Keratinocyte (primary cell): ENCODE measurements at regions not wholly inside any gene's neighbourhood (a gene's known extent, or its start where the extent isn't known, plus 50 kb on each side); places are given as distances from the start of the nearest gene placed in this dataset.
"Not testable (repeated sequence)": the region's sequence is repeated elsewhere in the genome, so short reads cannot be mapped to it uniquely, and the experiment has no call there.

Experiments used
- CTCF ChIP-seq, 3 experiments: IDR thresholded peaks in 1 of 3; conservative IDR thresholded peaks in 1 of 3; optimal IDR thresholded peaks in 1 of 3; 2 replicates in 2 of 3; 3 replicates in 1 of 3; pipeline versions ENCODE3 to v1.5.1; 2011; ENCODE audit warnings: low read length in 3 of 3, mild to moderate bottlenecking in 3 of 3, moderate library complexity in 2 of 3, control low read depth in 1 of 3, inconsistent platforms in 1 of 3; ENCODE audit not compliant: insufficient read depth in 2 of 3; ENCODE audit errors: extremely low read depth in 1 of 3
- EZH2 ChIP-seq: IDR thresholded peaks from one replicate; pipeline ENCODE4 v1.6.1; 2012; ENCODE audit warnings: inconsistent platforms, mild to moderate bottlenecking, low read length, moderate library complexity

DNA sequence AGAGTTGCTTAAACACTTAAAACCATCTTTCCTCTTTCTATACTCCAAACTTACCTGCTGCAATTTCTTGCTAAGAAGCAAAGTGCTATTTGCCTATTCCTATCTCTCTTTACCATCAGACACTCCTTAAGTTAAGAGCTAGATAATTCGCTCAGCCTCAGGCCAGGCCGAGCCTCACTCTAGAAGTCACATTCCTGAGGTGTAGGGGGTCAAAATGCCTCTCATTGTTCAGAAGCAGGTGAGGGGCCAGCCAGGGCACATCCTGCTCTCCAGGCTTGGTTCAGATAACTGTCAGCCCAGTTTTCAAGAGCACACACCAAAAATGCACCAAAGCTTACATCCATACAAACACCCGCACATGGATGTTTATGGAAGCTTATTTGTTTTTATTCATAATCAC is 78.1 kb upstream of the SAMD11 start:
- not testable (repeated sequence) for TF ChIP-seq EZH2; CTCF (optimal IDR thresholded peaks at IDR 0.05 in 1 of 3, IDR thresholded peaks at IDR 0.05 in 1 of 3, conservative IDR thresholded peaks at IDR 0.05 in 1 of 3; ENCODE audit: extremely low read depth in 1 of 3, insufficient read depth in 2 of 3, low read length in 3 of 3)
